ENCODE measurements at regions not wholly inside any gene's neighbourhood (a gene's known extent, or its start where the extent isn't known, plus 50 kb on each side); places are given as distances from the start of the nearest gene placed in this dataset.

DNA sequence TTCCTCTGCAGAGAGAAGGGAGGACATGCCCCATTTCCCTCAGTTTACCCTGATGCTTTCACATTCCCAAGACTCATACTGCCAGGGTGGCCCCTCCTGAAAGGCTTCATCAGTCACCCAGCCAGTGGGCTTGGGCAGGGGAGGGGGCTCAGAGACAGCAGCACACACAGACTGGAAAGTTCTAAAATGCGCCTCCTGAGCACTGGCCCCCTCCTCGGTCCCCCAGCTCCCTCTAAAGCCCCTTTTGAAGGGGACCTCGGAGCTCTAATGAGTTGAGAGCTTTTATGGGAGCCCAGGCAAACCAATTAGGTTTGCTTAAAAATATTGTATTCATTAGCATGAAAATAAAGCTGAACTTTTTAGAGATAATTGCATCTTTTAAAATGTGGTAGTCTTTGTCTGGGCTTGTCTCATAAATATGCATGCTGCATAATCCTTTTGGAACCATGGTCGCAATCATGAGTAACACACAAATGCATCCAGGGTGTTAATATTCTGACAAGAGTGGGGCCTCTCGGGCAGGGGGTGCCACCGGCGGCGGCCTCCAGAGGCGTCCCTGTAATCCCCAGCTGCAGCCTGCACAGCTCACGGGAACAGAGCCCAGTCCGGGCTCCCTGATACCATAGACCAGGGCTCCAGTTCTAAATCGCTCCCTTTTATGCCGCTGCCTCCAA lies 78.5 kb downstream of the RPLP1 start:
- no peak for DNase-seq (ENCODE audit: low spot score)

DNA sequence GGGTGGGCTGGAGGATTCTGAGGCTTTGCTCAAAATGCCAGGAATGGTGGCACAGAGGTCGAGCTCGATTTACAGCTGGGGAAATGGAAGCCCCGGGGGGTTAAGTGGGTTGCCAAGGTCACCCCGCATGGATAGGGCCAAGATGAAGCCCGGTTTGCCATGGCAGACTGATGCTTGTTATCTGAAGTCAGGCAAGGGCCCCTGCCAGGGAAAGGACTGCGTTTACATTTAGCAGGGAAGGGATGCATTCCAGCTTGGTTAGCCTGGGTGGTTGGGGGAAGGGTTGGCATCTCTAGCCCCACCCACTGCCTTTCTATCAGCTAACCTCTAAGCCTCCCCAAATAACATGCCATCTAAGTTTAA lies 79.0 kb downstream of the RPLP1 start:
- DNase-seq (ENCODE audit: low spot score) = no peak

DNA sequence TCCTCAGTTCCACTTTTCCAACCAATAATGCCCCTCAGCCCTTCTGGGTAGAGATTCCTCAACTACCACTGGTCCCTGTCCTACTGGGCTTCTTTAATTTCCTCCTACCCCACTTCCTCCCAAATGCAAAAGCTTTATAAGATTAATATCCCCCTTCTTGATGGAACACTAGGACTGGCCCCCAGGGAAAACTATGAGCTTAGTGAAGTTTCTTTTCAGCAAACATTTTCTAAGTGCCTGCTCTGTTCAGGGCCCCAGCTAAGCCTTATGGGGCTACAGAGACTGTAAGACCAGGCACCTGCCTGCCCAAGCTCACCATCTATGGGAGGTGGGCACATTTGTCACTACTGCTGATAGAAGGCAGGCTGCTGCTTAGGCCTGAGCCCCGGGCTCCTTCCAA lies 79.4 kb downstream of the RPLP1 start:
- no peak for DNase-seq (ENCODE audit: low spot score)

GRCh38 chr15:69532856-69533255 lies 80.2 kb downstream of the RPLP1 start:
- no peak for DNase-seq (ENCODE audit: low spot score)

DNA sequence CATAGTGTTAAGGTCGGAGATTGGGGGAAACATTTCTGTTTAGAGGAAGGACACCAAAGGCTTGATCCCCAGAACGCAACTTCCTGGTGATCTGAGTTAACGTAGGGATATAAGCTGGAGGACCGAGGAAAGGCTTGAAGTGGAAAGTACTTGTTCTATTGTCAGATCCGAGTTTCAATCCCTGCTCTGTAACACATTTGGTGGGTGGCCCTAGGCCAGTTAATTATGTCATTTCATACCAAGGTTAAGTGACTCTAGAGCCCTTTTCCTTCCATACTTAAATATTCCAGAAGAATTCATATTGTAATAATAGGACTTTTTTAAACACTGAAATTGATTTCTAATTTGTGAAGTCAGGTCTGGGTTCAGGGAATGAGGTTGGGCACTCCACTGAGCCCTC lies 80.9 kb downstream of the RPLP1 start:
- no peak for DNase-seq (ENCODE audit: low spot score)

GRCh38 chr15:69535101-69535638 lies 82.6 kb downstream of the RPLP1 start:
- no peak for DNase-seq (ENCODE audit: low spot score)

GRCh38 chr15:69535998-69536397 lies 83.4 kb downstream of the RPLP1 start:
- DNase-seq (ENCODE audit: low spot score) = no peak

DNA sequence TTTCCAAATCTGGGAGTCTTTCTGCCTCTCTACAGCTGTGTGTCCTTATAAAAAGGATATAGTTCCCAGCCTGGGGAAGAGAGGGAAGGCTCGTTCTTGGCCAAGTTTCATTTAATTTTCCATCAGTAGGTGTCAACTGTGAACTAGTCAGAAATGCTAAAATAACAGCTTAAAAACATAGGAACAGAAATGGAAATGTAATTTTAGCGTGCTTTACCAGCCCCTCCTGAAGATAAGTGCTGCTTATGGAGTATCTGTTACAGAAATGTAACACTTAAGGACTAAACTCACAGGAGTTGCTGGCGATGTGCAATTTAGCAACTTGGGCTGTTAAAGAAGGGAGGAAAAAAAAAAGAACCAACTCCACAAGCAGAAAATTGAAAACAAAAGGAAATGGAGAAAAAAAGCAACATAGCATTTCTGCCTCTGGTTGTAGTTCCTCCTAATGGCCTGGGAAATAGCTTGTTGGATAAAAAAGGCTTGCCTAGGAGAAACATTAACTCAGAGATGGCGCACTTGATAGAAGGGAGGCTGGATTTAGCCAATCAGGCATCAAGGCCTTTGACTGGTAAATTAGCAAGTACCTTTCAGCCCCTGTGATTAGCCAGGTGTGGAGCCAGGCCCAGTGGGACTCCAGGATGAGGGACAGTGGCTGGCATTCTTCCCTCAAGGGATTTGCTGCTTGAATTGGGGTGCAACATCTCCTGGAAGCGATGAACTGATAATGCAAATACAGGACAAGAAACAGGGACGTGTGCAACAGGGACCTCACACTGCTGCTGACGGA lies 84.3 kb downstream of the RPLP1 start:
- DNase-seq (ENCODE audit: low spot score) = no peak

GRCh38 chr15:69537901-69538300 lies 85.3 kb downstream of the RPLP1 start:
- no peak for DNase-seq (ENCODE audit: low spot score)

DNA sequence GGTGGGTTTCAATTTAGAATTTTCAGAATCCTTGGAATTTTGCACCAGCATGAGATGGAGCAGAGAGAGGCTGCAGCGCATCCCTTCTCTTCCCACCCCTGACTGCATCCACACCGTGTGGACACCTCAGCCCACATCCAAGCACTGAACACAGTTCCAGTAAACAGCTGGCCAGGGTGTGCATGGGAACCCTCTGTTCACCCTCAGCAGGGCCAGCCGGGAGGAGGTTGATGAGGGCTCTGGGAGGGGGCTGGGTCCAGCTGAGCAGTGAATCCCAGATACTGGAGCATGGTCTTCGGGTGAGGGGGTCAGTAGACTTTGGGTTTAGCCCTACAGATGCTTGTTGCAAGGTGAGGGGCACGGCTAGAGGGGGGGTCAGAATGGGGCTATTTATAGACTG lies 85.8 kb downstream of the RPLP1 start:
- no peak for DNase-seq (ENCODE audit: low spot score)

DNA sequence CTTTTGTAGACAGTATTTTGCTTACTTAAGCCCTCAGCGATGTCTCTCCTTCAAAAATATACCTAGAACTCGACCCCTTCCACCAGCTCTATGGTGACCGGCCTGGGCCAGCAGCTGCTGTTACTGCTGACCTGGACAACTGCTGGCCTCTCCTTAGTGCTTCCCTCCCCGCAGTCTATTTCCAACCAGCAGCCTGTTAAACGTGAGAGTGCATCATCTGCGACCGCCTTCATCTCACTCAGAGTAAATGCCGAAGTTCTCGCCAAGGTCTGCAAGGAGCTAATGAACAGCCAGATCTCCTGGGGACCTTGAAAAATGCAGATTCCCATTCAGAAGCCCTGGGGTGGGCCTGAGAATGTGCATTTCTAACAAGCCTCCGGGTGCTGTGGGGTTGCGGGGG lies 86.7 kb downstream of the RPLP1 start:
- no peak for DNase-seq (ENCODE audit: low spot score)

DNA sequence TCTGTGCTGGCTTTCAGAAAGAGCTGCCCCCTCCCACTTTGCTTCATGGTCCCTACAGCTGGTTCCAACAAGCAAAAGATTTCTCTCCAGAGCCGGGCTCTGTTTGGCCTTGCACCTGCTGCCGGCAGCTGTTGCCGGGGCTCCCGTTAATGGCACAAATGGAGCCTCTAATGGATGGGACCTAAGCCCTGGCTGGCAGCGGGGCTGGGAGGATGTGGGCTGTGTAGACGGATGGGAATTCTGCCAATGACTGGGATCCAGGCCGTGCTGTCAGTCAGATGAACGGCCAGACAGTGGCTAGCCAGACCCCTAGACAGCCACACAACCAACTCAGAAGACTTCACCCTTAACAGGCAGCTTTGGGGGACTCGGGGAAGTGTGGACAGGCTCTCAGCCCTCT lies 88.0 kb downstream of the RPLP1 start:
- DNase-seq (ENCODE audit: low spot score) = no peak

DNA sequence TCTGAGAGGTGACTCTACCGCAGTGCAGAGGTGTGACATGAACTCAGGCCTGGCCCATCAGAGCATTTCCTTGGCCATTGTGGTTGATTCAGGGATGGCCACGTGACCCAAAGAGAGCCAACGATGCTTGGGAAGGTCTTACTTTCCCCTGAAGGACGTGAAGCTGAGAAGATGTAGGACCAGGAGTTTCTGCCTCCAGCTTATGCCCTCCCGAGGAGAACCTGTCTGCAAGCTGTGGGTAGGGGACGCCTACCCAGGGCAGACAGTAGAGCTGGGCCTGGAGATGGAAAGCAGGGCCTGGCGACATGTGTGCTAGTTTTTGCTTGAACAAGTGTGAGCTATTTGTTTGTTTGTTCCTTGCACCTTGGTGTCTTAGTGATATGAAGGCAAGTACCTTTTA lies 89.4 kb downstream of the RPLP1 start:
- no peak for DNase-seq (ENCODE audit: low spot score)

DNA sequence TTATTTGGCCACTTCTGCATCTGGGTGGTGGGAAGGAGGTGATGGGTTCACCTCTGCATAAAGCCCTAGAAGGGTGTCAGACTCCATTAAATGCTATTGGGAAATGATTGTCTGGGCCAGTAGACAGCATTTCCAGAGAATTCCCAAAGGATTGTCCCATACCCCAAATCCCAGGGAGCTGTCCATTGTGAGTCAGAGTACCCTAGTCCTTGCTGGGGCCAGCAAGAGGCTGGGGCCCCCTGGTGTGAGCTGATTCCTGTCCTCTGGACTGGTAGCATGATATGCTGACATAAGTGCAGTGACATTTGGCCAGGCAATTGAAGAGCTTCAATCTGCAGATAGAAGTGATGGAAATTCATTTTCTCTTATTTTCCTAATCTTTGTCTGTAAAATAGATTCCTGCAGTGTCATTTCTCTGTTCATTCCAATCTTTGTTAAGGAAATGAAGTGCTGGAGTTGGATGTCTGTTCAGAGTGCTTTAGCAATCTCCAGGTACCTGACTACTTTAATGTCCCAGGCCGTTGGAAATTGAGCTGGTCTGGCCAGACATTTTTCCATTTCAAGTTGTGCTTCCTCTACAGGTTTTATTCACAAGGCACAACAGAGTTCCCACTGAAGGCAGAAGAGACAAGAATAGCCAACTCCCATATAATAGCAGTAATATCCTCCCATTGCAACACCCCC lies 91.2 kb downstream of the RPLP1 start:
- DNase-seq (ENCODE audit: low spot score) = no peak

- no peak for DNase-seq (ENCODE audit: low spot score)
Measured at GRCh38 chr15:69544365-69545113, 91.9 kb downstream of the RPLP1 start.

DNA sequence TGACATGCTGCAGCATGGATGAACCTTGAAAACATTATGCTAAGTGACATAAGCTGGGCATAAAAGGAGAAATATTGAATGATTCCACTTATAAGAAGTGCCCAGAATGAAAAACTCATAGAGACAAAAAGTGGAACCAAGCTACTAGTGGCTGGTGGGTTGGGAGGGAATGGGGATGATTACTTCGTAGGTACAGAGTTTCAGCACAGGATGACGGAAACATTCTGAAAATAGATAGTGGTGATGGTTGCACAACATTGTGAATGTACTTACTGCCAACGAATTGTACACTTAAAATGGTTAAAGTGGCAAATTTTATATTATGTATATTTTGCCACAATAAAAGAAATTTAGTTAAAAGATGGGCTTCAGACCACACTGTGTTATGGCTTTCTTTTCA lies 93.6 kb downstream of the RPLP1 start:
- no peak for DNase-seq (ENCODE audit: low spot score)

DNA sequence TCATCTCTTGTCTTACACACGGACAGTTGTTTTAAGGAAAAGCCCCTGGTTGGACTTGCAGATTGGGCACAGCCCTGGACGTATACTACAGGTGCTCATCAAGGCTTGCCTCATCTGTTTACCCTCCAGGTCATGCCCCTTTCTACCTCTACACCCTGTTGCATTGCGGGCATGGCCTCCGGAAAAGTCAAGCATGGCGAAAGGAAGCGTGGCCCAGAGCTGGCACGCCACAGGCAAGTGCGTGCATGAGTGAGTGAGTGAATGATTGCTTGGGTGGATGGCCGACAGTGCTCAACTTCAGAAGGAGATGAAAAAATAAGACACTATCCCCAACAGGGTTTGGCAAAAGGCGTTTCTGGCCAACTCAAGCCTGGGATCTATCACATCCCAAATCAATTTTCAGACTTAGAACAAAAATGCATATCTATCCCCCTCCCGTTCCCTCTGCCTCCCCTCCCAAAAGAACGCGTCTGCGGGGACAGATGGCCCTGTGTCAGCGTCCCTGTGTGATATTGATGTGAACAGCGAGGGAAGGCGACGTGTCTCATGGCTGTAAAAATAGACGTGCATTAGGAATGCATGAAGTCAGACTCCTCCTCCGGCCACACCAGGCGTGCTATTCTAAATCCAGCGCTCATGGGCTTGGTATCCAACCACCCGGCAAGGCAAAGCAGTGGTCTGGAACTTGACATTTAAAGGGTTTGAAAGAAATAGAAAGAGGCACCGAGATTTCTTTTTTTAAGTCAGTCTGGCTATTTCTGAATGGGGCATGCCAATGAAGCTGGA lies 96.0 kb downstream of the RPLP1 start:
- no peak for DNase-seq (ENCODE audit: low spot score)

DNA sequence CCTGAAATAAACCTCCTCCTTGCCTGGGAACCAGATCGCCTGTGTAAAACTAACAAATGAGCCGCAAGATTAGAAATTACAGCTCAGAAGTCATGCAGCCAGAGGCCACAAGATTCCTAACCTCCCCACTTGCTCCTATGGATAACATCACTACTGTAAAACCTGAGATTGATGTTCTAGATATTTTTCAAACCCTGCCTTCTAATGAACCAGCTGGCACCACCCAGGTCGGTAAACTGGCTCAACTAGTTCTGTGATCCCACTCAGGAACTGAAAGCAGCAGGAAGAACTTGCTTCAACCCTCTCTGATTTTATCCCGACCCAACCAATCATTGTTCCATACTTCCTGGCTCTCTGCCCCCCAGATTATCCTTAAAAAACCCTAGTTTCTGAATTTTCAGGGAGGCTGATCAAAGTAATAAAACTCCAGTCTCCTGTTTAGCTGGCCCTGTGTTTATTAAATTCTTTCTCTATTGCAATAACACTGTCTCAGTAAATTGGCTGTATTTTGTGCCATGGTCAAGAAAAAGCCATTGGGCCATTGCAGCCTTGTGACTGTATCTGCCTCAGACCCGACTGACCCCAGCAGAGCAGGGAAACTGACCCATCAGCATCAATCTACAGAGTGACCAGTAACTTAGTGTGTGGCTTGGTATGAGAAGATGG lies 98.9 kb downstream of the RPLP1 start:
- DNase-seq (ENCODE audit: low spot score) = no peak

GRCh38 chr15:69552057-69552815 lies 99.6 kb downstream of the RPLP1 start:
- no peak for DNase-seq (ENCODE audit: low spot score)

GRCh38 chr15:69553686-69554085 lies 101.1 kb downstream of the RPLP1 start:
- DNase-seq (ENCODE audit: low spot score) = no peak
